A549 (cell line): ENCODE measurements at regions not wholly inside any gene's neighbourhood (a gene's known extent, or its start where the extent isn't known, plus 50 kb on each side); places are given as distances from the start of the nearest gene placed in this dataset.

Source experiments
- ATAC-seq, 2 experiments: fragments of 200-7000 bp in 1 of 2; fragments of >200 bp in 1 of 2; cut with Nextera tagmentation in 1 of 2; cut with Tn5 transposase in 1 of 2; 3 replicates each; pipeline versions ENCODE4 v1.8.0 to v1.9.1; 2018 to 2020; ENCODE audit warnings: mild to moderate bottlenecking in 1 of 2, moderate library complexity in 1 of 2
- CTCF ChIA-PET: fragments of 300-600 bp; sonication (Branson Sonifier 250); formaldehyde crosslinking; extraction: SDS; loops from one replicate; lab custom pipeline; 2021; ENCODE audit warnings: antibody characterized with exemption, inconsistent platforms; lab: Yijun Ruan, JAX
- POLR2A ChIA-PET: fragments of 350-600 bp; formaldehyde crosslinking; extraction: SDS; loops from one replicate; lab custom pipeline; 2021; ENCODE audit warnings: antibody characterized with exemption, inconsistent platforms; lab: Yijun Ruan, JAX
- DNase-seq, 2 experiments: peaks; one replicate each; pipeline versions ENCODE4 v3.0.0 to v3.0.0-alpha.2; 2011 to 2016; ENCODE audit warnings: low read depth in 1 of 2, low spot score in 1 of 2
- FAIRE-seq: peaks from 2 replicates; lab custom pipeline; 2011; peaks lifted over from hg19 to GRCh38; lab: Jason Lieb, UNC
- H3K27ac ChIP-seq, 2 experiments: fragments of >200 bp; sonication (Bioruptor Twin); formaldehyde crosslinking; 3 replicates each; pipeline ENCODE4 v1.5.1; 2016 to 2017
- H3K4me1 ChIP-seq: fragments of >200 bp; sonication (Bioruptor Twin); formaldehyde crosslinking; 3 replicates; pipeline ENCODE4 v1.6.1; 2016
- H3K4me2 ChIP-seq: fragments of >200 bp; sonication (Bioruptor Twin); formaldehyde crosslinking; 3 replicates; pipeline ENCODE4 v1.6.1; 2016
- H3K4me3 ChIP-seq: fragments of >200 bp; sonication (Bioruptor Twin); formaldehyde crosslinking; 3 replicates; pipeline ENCODE4 v1.5.1; 2016
- H3K9me3 ChIP-seq: fragments of >200 bp; sonication (Bioruptor Twin); formaldehyde crosslinking; 3 replicates; pipeline ENCODE4 v1.6.1; 2016
- CBX2 ChIP-seq: fragments of 200-600 bp; sonication (generic); IDR thresholded peaks from 2 replicates; pipeline ENCODE4 v1.6.1; 2016; ENCODE audit warnings: low read depth, mild to moderate bottlenecking, borderline replicate concordance
- EHMT2 ChIP-seq: fragments of 200-600 bp; sonication (generic); IDR thresholded peaks from 2 replicates; pipeline ENCODE4 v1.6.1; 2016; ENCODE audit warnings: antibody characterized with exemption, low read depth, mild to moderate bottlenecking, moderate library complexity
- ESRRA ChIP-seq: fragments of 150-350 bp; IDR thresholded peaks from 2 replicates; pipeline ENCODE4 v1.6.1; 2014; ENCODE audit warnings: mild to moderate bottlenecking, low read length, borderline replicate concordance
- GATA3 ChIP-seq: IDR thresholded peaks from 2 replicates; pipeline ENCODE4 v1.6.1; 2012; ENCODE audit warnings: borderline replicate concordance
- HDAC2 ChIP-seq: fragments of 200-600 bp; sonication (generic); IDR thresholded peaks from 2 replicates; pipeline ENCODE4 v1.6.1; 2016
- MYC ChIP-seq: IDR thresholded peaks from 2 replicates; pipeline ENCODE4 v1.6.1; 2012; ENCODE audit warnings: mild to moderate bottlenecking, inconsistent platforms, low read length, improper control_type of control experiment, borderline replicate concordance
- NFE2L2 ChIP-seq: fragments of 150-350 bp; conservative IDR thresholded peaks from 2 replicates; pipeline ENCODE4 v1.6.1; 2014; ENCODE audit warnings: low read length
- NPAS2 ChIP-seq: fragments of 250-450 bp; sonication (Bioruptor Pico); IDR thresholded peaks from 2 replicates; pipeline ENCODE4 v1.8.0; 2022; ENCODE audit warnings: mild to moderate bottlenecking, moderate library complexity, borderline replicate concordance
- SMC3 ChIP-seq: fragments of >200 bp; sonication (Bioruptor Twin); formaldehyde crosslinking; IDR thresholded peaks from 3 replicates; pipeline ENCODE4 v1.6.1; 2018; ENCODE audit warnings: inconsistent platforms
- SREBF2 ChIP-seq: fragments of 450-650 bp; IDR thresholded peaks from 2 replicates; pipeline ENCODE4 v1.6.1; 2014; ENCODE audit warnings: mild to moderate bottlenecking, moderate library complexity
- TP53 ChIP-seq: fragments of 250-450 bp; sonication (Bioruptor Pico); IDR thresholded peaks from 2 replicates; pipeline ENCODE4 v1.5.0; 2021; ENCODE audit warnings: mild to moderate bottlenecking, moderate library complexity
- WGBS: methylation state at CpG from one replicate; pipeline ENCODE4 v1.1.6; 2017; ENCODE audit errors: missing lambda C conversion rate; 5-methylcytosine and 5-hydroxymethylcytosine counted together
- TF ChIP-seq, protein P1 (sequence below): fragments of 250-450 bp; sonication (Bioruptor Pico); IDR thresholded peaks from 2 replicates; pipeline ENCODE4 v1.5.0; 2020; ENCODE audit warnings: low read depth, mild to moderate bottlenecking, moderate library complexity
- TF ChIP-seq, protein P2 (sequence below): fragments of >200 bp; sonication (Bioruptor Twin); formaldehyde crosslinking; IDR thresholded peaks from 3 replicates; pipeline ENCODE4 v1.6.1; 2016
- TF ChIP-seq, protein P3 (sequence below): fragments of >200 bp; sonication (Bioruptor Twin); formaldehyde crosslinking; IDR thresholded peaks from 3 replicates; pipeline ENCODE4 v1.5.1; 2016
- TF ChIP-seq, protein P4 (sequence below): IDR thresholded peaks from 2 replicates; pipeline ENCODE4 v1.6.1; 2012
- TF ChIP-seq, protein P5 (sequence below): fragments of 250-450 bp; sonication (Bioruptor Pico); IDR thresholded peaks from 2 replicates; pipeline ENCODE4 v1.5.0; 2021; ENCODE audit warnings: mild to moderate bottlenecking, moderate library complexity, borderline replicate concordance

DNA sequence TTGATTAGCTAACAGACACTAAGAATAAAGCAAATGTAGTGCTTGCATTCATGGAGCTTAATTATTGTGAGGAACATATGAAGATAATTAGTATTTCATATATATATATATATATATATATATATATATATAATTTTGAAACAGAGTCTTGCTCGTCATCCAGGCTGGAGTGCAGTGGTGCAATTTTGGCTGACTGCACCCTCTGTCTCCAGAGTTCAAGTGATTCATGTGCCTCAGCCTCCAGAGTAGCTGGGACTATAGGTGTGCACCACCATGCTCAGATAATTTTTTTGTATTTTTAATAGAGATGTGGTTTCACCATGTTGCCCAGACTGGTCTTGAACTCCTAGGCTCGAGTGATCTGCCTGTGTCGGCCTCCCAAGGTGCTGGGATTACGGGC, 1091.6 kb upstream of the TMEM132C start (continued):
- TF ChIP-seq EHMT2, result no peak
- TF ChIP-seq ESRRA, result no peak
- TF ChIP-seq GATA3, result no peak

DNA sequence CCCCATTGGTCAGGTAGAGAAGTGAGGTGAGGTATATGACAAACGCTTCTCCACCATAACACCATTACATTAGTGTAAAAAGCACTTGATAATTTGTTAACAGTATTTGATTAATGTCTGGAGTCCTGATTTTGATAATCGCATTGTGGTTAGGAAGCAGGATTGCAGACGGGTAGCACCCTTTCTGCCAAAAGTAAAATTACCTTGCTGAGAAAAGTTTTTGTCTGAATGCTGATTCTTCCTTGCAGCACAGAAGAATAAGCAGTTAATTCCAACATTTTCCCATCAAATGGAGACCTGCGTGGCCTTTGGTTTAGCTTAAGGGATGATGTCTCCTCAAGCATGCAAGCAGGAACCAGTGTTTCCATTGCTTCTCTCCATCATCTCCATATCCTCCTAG, 1090.2 kb upstream of the TMEM132C start:
- Histone ChIP-seq H3K9me3 (peaks cover 13% of the 10 kb centered on the region), H3K4me2 (no peak overlapping the region), H3K27ac (no peak overlapping the region), H3K4me1 (no peaks in the 10 kb centered on the region), H3K4me3 (no peak overlapping the region)
- WGBS, result 44% methylated on average over 4 of the region's 4 CpGs
- ChIA-PET CTCF (no interaction called here), POLR2A (no interaction called here)
- no peak for DNase-seq
- TF ChIP-seq NPAS2 (CRISPR knock-in tag) (no peak), HDAC2 (no peak), TP53 (CRISPR knock-in tag) (no peak), CBX2 (no peak)
- TF ChIP-seq, protein P1, sequence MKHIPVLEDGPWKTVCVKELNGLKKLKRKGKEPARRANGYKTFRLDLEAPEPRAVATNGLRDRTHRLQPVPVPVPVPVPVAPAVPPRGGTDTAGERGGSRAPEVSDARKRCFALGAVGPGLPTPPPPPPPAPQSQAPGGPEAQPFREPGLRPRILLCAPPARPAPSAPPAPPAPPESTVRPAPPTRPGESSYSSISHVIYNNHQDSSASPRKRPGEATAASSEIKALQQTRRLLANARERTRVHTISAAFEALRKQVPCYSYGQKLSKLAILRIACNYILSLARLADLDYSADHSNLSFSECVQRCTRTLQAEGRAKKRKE, result no peak
- no peak for ATAC-seq
- no peak for FAIRE-seq

DNA sequence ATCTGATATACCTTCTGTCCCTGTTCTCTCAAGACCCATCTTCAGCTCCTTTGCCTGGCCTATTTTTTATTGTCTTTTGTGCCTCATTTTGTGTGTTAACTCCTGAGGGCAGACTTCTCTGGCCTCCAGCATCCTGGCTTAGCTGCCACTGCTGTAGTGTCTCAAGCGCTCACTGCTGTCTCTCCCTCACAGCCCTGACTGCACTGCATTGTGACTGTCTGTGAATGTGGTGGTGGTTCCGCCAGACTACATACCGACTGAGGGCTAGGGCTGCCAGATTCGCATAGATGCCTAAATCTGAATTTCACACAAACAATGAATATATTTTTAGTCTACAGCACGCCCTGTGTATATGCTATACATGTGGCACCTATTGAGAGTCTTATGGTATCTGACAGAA, 1088.9 kb upstream of the TMEM132C start:
- H3K4me1 ChIP-seq, result no peaks in the 10 kb centered on the region
- ATAC-seq, result no peak
- TF ChIP-seq MYC, result no peak
- TF ChIP-seq, protein P2, sequence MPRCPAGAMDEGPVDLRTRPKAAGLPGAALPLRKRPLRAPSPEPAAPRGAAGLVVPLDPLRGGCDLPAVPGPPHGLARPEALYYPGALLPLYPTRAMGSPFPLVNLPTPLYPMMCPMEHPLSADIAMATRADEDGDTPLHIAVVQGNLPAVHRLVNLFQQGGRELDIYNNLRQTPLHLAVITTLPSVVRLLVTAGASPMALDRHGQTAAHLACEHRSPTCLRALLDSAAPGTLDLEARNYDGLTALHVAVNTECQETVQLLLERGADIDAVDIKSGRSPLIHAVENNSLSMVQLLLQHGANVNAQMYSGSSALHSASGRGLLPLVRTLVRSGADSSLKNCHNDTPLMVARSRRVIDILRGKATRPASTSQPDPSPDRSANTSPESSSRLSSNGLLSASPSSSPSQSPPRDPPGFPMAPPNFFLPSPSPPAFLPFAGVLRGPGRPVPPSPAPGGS, result no peak
- TF ChIP-seq SMC3, result no peak
- TF ChIP-seq, protein P3, sequence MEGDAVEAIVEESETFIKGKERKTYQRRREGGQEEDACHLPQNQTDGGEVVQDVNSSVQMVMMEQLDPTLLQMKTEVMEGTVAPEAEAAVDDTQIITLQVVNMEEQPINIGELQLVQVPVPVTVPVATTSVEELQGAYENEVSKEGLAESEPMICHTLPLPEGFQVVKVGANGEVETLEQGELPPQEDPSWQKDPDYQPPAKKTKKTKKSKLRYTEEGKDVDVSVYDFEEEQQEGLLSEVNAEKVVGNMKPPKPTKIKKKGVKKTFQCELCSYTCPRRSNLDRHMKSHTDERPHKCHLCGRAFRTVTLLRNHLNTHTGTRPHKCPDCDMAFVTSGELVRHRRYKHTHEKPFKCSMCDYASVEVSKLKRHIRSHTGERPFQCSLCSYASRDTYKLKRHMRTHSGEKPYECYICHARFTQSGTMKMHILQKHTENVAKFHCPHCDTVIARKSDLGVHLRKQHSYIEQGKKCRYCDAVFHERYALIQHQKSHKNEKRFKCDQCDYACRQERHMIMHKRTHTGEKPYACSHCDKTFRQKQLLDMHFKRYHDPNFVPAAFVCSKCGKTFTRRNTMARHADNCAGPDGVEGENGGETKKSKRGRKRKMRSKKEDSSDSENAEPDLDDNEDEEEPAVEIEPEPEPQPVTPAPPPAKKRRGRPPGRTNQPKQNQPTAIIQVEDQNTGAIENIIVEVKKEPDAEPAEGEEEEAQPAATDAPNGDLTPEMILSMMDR, result no peak
- TF ChIP-seq EHMT2, result no peak
- TF ChIP-seq NFE2L2, result no peak
- TF ChIP-seq SREBF2, result no peak
- TF ChIP-seq, protein P4, sequence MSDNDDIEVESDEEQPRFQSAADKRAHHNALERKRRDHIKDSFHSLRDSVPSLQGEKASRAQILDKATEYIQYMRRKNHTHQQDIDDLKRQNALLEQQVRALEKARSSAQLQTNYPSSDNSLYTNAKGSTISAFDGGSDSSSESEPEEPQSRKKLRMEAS, result no peak
- TF ChIP-seq, protein P5, sequence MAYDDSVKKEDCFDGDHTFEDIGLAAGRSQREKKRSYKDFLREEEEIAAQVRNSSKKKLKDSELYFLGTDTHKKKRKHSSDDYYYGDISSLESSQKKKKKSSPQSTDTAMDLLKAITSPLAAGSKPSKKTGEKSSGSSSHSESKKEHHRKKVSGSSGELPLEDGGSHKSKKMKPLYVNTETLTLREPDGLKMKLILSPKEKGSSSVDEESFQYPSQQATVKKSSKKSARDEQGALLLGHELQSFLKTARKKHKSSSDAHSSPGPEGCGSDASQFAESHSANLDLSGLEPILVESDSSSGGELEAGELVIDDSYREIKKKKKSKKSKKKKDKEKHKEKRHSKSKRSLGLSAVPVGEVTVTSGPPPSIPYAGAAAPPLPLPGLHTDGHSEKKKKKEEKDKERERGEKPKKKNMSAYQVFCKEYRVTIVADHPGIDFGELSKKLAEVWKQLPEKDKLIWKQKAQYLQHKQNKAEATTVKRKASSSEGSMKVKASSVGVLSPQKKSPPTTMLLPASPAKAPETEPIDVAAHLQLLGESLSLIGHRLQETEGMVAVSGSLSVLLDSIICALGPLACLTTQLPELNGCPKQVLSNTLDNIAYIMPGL (CRISPR knock-in tag), result no peak
- TF ChIP-seq, all 56 proteins: peak for 0
- DNase-seq (no peak), FAIRE-seq (no peak)
- Histone ChIP-seq H3K27ac (no peak overlapping the region), H3K4me3 (no peak overlapping the region), H3K9me3 (peaks cover 13% of the 10 kb centered on the region), H3K4me2 (no peak overlapping the region)
- ChIA-PET POLR2A (no interaction called here), CTCF (interaction anchor here (1.0 kb wide), 1 partner anchor 28 kb away, joined by 3 read pairs; no protein-coding TSS in a partner anchor)
- 48% methylated on average over 5 of the region's 5 CpGs for whole genome bisulfite sequencing
